GM18520 (cell line): ENCODE measurements at regions not wholly inside any gene's neighbourhood (a gene's known extent, or its start where the extent isn't known, plus 50 kb on each side); places are given as distances from the start of the nearest gene placed in this dataset.
"Not testable (repeated sequence)": the region's sequence is repeated elsewhere in the genome, so short reads cannot be mapped to it uniquely, and the experiment has no call there.

Source experiments
- ATAC-seq: cut with Tn5 transposase; IDR thresholded peaks from one replicate; pipeline ENCODE4 v1.9.1; 2021; ENCODE audit not compliant: unreplicated experiment

DNA sequence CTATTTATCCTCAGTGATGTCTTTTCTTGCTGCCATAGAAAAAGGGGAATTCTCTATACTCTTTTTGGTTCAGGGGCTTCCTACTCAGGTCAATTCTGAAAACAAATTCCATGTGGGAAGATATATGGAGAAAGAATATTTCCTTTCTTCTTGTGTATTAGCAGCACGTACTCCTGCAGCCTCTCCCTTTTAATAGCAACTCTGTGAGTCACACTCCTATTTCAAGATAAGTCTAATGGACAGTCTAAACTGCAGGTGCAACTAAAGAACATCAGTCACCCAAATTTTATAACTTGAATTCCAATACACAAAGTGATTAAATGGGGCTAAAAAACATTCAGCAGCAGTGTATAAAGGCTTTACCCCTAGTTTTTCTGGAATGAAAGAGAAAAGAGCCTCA is 942.2 kb downstream of the CNTNAP5 start:
- no peak for ATAC-seq

DNA sequence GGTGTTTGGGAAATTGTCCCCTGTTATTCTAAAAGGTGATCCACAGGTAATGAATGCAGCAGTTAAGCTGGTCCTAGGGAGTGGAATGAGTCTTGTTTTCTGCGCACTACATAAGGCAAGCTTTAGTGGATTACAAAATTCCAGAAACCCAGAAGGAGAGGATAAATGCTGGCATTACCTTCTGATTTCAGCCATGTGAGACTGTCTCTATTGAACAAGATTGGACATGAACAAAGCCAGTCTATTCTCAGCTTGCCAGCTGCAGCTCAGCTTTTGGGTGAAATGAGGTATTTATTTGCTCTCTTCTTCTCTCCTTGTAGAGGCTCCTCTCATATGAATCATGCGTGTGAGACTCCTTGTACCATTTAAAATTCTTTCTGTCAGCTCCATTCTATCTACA is 944.9 kb downstream of the CNTNAP5 start:
- no peak for ATAC-seq

DNA sequence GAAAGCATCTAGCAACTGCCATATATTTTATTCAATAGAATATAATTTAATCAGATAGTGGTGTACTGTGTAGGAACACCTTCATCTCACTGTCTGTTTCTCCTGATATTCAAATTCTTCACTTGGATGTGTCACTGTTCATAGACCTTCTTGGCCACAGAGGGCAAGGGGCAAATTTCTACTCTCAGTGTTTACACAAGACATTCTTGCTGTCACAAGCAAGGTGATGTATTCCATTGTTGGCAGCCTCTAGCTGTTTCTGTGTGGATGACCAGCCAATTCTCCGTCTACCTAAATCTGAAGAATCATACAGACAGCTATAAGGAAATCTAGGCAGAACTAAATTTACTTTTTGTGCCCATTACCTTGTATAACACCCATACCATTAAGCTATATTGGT is 948.3 kb downstream of the CNTNAP5 start:
- ATAC-seq: no peak

DNA sequence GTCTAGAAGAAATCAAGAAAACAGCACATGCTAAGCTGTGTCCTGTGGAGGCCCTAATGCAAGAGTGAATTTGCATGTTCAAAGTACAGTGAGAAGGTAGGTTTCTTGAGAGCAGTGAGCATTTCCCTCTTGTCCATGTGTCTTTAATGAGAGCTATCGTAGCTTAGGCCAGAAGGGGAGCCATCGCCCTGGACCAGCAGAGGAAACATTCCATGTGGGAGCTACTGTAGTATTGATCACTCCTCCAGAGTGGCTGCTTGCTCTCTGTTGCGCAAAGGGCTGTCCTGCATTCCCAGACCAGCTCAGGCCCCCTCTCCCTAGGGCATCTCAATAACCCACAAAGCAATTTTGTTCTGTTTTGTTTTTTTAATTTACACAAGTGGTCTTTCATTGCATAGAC is 950.1 kb downstream of the CNTNAP5 start:
- ATAC-seq: no peak

DNA sequence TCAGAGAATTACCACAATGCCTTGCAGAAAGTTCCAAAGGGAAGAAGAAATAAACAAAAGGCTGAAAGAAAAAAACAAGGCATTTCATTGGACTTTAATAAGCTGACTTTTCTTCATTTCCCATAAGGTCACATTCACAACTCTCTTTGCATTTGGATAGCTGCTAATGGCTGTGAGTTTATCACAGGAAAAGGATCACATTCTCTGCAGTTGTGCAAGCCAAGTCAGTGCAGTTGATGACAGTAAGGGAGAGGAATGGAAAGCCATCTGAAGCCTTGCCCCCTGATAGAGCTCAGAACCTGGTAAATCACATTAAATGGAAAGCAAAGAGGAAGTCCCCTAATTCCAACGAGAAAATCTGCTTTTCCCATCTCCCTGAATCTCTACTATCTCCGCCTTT is 950.6 kb downstream of the CNTNAP5 start:
- ATAC-seq: no peak

DNA sequence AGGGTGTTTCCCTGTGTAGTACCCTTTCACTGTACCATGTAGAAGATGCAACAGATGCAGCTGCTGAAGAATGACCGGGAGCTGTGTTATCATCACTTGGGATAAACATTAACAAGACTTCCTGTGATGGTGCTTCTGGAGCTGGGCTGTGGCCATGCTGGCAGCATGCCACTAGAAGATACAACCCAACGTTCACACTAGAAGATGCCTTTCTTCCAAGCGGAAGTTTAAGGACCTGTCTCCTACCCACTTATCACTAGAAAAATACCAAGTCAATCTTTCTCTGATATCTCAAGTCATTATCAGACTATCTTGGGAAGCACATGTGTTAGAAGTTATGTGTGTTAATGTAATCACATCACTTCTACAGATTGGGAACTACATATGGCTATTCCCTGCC is 953.5 kb downstream of the CNTNAP5 start:
- no peak for ATAC-seq

DNA sequence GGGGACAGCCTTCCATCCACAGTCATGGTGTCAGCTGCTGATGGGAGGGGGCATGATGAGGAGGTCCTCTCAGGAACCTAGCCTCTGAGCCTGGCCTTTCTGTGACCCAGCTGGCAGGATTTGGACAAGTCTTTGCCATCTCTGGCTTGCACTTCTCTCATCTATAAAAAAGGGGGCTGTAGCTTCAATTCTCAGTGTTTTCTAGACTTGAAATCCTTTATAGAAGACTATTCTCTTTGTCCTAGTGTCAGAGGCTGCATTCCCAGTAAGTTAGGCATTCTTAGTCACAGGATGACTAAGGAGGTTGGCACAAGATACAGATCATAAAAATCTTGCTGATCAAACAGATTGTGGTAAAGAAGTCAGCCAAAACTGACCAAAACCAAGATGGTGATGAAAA is 958.5 kb downstream of the CNTNAP5 start:
- ATAC-seq: no peak

DNA sequence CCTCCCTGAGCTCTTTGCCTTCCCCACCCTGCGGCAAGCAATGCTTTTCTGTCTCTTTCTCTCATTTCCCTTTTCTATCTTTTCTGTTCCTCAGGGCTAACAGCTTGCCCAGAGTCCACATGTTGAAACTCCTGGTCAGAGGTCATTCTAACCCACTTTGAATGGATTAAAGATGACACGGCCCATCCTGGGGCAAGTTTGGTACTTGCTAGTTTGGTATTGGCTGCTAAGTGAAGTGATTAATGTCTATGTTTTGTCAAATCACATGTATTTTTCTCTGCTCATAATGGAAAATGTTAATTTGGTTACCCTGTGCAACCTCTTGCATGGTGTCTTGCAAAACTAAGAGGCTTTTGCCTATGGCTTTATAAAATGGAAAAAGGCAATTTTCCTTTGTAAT is 960.2 kb downstream of the CNTNAP5 start:
- no peak for ATAC-seq

DNA sequence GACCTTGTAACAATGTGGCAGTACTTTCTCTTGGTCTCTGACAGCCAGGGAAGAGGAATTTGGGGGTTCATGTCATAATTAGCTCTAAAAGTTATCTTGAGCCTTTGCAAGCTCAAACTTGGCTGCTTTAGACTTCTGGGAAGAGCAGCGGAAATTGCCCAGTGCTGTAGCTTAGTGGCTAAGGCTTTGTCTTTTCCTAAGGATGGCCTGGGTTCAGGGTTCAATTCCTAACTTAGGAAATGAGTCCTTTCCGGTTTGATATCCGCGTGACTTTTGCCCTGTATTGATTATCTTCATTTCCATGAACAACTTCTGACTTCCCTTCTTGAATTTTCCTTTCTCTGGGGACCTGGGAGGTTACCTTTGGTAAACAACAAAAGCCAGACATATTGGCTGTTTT is 961.0 kb downstream of the CNTNAP5 start:
- no peak for ATAC-seq

DNA sequence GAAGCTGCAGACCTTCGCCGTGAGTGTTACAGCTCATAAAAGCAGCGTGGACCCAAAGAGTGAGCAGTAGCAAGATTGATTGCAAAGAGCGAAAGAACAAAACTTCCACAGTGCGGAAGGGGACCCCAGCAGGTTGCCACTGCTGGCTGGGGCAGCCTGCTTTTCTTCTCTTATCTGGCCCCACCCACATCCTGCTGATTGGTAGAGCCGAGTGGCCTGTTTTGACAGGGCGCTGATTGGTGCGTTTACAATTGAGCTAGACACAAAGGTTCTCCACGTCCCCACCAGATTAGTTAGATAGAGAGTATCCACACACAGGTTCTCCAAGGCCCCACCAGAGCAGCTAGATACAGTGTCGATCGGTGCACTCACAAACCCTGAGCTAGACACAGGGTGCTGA is 961.8 kb downstream of the CNTNAP5 start:
- ATAC-seq: not testable (repeated sequence)

DNA sequence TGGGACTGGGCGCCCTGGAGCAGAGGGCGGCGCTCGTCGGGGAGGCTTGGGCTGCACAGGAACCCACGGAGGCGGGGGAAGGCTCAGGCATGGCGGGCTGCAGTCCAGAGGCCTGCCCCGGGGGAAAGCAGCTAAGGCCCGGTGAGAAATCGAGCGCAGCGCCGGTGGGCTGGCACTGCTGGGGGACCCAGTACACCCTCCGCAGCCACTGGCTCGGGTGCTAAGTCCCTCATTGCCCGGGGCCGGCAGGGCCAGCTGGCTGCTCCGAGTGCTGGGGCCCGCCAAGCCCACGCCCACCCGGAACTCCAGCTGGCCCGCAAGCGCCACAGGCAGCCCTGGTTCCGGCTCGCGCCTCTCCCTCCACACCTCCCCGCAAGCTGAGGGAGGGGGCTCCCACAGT is 962.3 kb downstream of the CNTNAP5 start:
- ATAC-seq: not testable (repeated sequence)

DNA sequence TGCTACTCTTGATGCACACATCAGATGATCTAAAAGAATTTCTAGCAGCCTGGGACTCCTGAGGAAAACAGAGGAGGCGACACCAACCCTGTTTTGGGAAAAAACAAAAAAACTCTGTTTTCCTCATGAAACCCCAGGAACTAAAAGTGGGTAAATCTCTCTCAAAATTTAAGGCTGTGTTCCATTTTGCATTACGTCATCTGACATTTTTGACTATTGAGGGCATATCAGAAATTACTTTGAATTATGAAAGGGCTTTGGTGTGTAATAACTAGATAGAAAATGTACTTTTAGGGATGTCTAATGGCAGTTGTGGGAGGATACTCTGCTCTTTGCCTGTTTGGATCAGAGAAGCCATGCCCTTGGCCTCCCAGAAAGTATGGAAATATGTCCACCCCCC is 963.0 kb downstream of the CNTNAP5 start:
- no peak for ATAC-seq

DNA sequence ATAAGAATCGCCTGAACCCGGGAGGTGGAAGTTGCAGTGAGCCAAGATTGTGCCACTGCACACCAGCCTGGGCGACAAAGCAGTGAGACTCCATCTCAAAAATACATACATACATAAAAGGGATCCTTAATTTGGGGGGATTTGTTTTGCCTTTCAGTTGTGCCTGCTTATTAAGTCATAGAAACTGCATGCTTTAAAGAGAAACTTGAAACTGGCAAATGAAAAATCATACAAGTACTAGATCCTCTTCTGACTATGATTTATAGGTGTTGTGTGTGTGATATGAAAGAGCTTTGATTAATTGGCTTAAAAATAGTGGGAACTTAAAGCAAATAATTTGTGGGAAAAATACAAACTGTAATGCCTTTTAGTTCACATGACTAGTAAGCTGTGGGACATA is 963.7 kb downstream of the CNTNAP5 start:
- ATAC-seq: no peak

DNA sequence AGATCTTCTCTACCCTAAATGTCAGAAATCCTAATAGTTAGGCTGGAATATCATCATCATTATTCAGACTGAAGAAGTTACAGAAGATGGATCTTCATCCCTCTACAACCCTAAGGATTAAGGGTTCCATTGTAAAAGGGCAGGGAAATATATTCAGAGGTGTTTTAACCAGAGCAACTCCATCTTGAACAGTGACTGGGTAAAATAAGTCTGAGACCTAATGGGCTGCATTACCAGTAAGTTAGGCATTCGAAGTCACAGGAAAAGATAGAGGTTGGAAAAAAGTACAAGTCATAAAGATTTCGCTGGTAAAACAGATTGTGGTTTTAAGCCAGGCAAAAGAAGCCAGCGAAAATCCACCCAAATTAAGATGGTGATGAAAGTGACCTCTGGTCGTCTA is 968.7 kb downstream of the CNTNAP5 start:
- ATAC-seq: no peak

DNA sequence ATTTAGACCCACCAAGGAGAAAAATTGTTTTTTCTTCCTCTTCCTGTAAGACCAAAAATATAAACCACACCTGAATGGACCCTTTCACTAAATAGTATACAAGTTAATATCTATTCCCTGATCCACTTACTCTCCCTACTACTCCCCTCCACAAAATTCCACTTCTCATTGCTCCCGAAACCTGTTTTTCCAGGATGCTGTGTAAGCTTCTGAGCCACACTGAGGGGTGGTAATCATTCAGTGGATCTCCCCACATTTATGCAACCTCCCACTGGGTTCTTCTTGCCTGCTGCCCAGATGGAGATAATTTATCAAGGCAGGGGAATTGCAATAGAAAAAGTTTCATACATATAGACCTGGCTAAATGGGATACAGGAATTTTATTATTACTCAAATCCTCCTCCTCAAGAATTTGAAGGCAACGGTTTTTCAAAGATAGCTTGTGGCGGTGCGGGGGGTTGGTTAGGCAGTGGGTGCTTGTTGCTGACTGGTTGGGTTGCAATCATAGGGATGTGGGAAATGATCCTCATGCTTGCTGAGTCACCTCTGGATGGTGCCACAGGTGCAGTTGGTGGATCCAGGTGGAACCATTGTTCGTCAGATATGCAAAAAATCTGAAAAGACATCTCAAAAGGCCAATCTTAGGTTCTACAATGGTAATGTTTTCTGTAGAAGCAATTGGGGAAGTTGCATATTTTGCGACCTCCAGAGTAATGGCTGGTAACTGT is 970.3 kb downstream of the CNTNAP5 start:
- no peak for ATAC-seq

DNA sequence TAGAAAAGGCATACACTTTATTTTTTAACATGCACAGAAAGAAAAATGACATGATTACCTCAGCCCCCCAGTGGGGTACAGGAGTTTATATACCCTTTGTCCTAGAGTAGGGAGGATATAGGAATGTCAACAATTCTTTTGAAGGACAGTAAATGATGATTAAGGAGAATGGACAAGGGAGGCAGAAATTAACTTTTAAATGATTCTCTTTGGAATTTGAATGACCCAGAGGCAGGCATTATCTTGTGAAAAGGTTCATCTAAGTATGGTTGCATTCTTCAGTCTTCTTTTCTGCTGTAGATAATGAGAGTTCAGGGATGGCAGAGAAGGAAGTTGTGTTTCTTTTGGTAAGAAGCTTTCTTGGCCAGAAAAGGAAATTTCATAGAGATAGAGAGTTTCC is 971.3 kb downstream of the CNTNAP5 start:
- no peak for ATAC-seq

DNA sequence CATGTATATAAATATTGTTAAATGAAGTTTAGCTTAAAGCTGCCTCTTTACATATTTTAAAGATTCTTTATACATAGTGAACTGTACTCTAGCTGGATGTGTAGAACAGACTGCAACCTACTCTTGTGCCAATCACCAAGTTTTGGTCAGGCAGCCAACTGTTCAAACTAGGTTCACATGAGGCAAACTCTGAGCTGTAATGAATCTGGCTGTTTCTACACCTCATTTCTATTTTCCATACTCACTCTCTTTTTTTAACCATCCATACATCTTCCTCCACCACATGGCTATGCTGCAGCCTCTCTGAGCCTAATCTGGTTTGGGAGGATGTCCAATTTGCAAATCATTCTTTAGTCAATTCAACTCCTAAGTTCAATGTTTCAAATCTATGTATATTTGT is 974.8 kb downstream of the CNTNAP5 start:
- no peak for ATAC-seq

DNA sequence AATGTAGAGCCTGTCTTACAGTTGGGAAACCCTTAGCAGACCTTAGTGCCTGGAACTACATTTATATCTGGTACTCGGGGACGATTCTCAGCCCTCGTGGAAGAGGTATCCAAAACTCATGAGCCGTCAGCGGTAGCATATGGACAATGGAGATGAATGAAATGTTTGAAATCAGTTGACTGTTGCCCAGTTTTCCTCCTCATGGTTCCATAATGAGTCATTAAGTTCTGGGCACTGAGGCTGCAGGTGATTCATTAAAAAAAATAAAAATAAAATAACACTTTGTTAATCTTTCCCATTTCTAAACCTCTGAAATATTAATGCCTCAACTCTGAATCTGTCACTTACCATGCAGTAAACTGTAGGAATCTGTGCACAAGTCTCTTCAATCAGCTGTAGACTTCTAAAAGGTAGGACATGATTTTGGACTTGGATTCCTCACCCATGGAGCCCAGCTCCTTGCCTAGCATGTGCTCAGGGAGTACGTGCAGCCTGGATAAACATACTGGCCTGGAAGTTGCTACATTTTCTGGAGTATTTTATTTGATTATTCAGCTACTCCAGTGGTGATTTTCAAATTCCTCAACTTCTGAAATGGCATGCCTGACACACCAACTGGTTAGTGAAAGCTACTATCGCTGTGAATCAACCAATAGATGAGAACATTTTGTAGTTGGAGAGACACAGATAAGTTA is 979.2 kb downstream of the CNTNAP5 start:
- no peak for ATAC-seq

DNA sequence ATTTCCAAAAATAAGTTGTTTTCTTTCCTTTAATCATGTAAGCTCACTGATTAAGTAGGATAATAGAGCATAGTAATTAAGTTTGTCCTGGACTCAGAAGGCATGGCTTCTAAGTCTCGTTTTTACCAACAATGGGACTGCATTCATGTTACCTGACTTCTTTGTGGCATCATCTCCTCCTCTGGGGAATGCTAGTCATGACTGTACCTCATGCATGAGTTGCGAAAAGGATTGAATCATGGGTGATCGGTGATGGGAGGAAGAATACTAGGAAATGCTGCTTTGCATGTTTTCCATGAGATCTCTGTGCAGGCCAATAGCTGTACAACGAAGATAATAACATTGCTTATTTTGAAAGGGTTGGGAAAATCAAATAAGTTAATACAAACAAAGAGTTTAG is 981.6 kb downstream of the CNTNAP5 start:
- no peak for ATAC-seq

DNA sequence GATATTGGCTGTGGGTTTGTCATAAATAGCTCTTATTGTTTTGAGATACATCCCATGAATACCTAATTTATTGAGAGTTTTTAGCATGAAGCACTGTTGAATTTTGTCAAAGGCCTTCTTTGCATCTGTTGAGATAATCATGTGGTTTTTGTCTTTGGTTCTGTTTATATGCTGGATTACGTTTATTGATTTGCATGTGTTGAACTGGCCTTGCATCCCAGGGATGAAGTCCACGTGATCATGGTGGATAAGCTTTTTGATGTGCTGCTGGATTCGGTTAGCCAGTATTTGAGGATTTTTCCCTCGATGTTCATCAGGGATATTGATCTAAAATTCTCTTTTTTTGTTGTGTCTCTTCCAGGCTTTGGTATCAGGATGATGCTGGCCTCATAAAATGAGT is 1003.6 kb downstream of the CNTNAP5 start:
- not testable (repeated sequence) for ATAC-seq

DNA sequence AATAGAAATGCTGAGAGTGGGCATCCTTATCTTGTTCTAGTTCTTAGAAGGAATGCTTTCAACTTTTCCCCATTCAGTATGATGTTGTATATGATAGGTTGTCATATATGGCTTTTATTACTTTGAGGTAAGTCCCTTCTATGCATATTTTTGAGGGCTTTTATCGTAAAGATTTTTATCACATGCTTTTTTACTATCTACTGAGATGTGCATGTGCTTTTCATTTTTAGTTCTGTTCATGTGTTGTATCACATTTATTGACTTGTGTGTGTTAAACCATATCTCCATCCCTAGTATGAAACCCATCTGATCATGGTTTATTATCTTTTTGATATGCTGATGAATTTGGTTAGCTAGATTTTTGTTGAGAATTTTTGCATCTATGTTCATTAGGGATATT is 1008.8 kb downstream of the CNTNAP5 start:
- ATAC-seq: no peak

DNA sequence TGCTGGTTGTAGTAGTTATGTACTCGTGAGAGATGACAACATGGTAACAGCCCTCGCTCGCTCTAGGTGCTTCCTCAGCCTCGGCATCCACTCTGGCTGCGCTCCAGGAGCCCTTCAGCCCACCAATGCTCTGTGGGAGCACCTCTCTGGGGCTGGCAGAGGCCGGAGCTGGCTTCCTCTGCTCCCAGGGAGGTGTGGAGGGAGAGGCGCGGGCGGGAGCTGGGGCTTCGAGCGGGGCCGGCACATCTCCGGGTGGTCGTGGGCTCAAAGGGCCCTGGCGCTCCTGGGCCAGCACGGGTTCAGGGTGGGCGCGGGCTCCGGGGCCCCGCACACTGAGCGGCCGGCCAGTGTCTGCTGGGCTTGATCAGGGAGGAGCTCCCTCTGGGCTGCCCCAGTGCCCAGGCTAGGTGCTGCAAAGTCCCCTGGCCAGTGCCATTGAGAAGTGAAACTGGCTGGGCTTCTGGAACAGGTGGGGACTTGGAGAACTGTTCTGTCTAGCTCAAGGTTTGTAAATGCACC is 1012.1 kb downstream of the CNTNAP5 start:
- no peak for ATAC-seq

DNA sequence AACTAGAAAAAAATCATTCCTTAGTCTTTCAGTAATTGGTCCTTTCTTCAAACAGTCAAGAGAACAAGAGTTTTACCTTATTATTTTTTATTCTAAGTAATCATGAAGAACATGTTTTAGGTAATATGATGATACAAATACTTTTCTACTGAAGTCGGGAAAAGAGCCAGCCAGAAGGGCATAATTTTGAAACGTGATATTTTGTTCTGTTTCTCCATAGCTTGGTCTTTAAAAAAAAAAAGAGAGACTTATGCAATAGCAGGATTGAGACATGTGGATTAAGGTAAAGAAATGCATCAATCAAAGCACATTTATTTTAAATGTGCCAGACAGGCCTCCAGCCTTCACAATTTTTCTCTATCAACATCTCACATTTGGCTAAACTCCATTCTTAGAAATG is 1016.8 kb downstream of the CNTNAP5 start:
- ATAC-seq: no peak
